T47D (cell line): ENCODE measurements at regions not wholly inside any gene's neighbourhood (a gene's known extent, or its start where the extent isn't known, plus 50 kb on each side); places are given as distances from the start of the nearest gene placed in this dataset.
"Not testable (repeated sequence)": the region's sequence is repeated elsewhere in the genome, so short reads cannot be mapped to it uniquely, and the experiment has no call there.

Source experiments
- DNase-seq, 2 experiments: peaks; one replicate each; pipeline versions ENCODE4 v3.0.0 to v3.0.0-alpha.2; 2011 to 2012; ENCODE audit warnings: low read depth in 1 of 2, low spot score in 1 of 2
- JUND ChIP-seq: IDR thresholded peaks from 2 replicates; pipeline ENCODE4 v1.6.1; 2012; ENCODE audit warnings: low read depth
- in situ Hi-C: cut with HindIII; loops from 2 replicates; pipeline ENCODE4 v1.10.0; 2016; ENCODE audit warnings: low sequenced_read_pairs, low pct_unique_long_range_greater_than_20kb

- no peak for TF ChIP-seq JUND
- no peak for DNase-seq
- in situ Hi-C loops = no loop called here
Measured at GRCh38 chr6:164087211-164087610, 672.7 kb downstream of the QKI start.

- no peak for DNase-seq
- in situ Hi-C loops = no loop called here
- no peak for TF ChIP-seq JUND
Measured at GRCh38 chr6:164086076-164086887, 671.8 kb downstream of the QKI start.

GRCh38 chr6:164085091-164086075 lies 670.9 kb downstream of the QKI start:
- in situ Hi-C loops = no loop called here
- DNase-seq = no peak
- no peak for TF ChIP-seq JUND

GRCh38 chr6:164079275-164079600 lies 664.7 kb downstream of the QKI start:
- in situ Hi-C loops = no loop called here
- TF ChIP-seq JUND = no peak
- no peak for DNase-seq

GRCh38 chr6:164078532-164079274 lies 664.2 kb downstream of the QKI start:
- DNase-seq = no peak
- in situ Hi-C loops = no loop called here
- no peak for TF ChIP-seq JUND

- peak in 1 of 2 experiments; percentile 15 for DNase-seq
- in situ Hi-C loops = not testable (repeated sequence)
Measured at GRCh38 chr6:164076818-164077532, 662.5 kb downstream of the QKI start.

- in situ Hi-C loops = no loop called here
- DNase-seq = no peak
- no peak for TF ChIP-seq JUND
Measured at GRCh38 chr6:164075981-164076615, 661.6 kb downstream of the QKI start.

- DNase-seq = no peak
- in situ Hi-C loops = no loop called here
- TF ChIP-seq JUND = no peak
Measured at GRCh38 chr6:164072240-164072666, 657.7 kb downstream of the QKI start.

- no peak for DNase-seq
Measured at GRCh38 chr6:164069350-164069990, 655.0 kb downstream of the QKI start.

GRCh38 chr6:164068527-164068926 lies 654.0 kb downstream of the QKI start:
- no peak for DNase-seq
- TF ChIP-seq JUND = no peak
- in situ Hi-C loops = no loop called here

More at GRCh38 chr6:164069350-164069990, 655.0 kb downstream of the QKI start:
- in situ Hi-C loops = no loop called here
- no peak for TF ChIP-seq JUND

- TF ChIP-seq JUND = no peak
- no peak for DNase-seq
- in situ Hi-C loops = no loop called here
Measured at GRCh38 chr6:164066766-164067165, 652.2 kb downstream of the QKI start.
